GM19397 (cell line): ENCODE measurements at regions not wholly inside any gene's neighbourhood (a gene's known extent, or its start where the extent isn't known, plus 50 kb on each side); places are given as distances from the start of the nearest gene placed in this dataset.

Experiments used
- ATAC-seq: cut with Tn5 transposase; IDR thresholded peaks from one replicate; pipeline ENCODE4 v1.9.1; 2021; ENCODE audit warnings: mild to moderate bottlenecking, moderate library complexity; ENCODE audit not compliant: unreplicated experiment

DNA sequence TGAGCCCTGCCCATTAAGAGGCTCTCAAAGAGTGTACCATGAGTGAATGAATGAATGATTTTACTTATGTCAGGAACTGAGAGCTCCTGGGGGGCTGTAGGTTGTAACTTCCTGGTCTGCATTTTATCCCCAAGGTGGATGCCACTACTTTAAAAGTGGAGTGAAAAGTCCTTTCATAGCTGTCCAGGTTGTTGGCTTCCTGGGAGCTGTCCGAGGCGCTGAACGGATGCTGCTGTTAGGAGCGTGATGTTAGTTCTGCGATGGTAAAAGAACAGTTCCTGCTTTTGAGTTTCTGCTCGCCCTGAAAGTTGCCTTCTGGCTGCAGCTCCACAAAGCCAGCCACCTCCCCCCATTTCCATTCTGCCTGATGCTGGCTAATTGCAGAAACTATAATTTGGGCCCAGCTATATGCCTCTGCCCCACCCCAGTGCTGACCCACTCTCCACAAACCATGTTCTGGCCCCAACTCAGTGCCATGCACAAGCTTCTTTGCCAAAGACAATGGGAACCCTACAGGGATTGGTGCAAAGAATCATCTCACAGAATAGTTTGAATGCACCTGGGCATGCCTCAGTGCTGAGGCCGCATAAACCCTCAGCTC lies 330.9 kb upstream of the CDH4 start:
- ATAC-seq, result no peak

GRCh38 chr20:60926831-60927230 lies 325.2 kb upstream of the CDH4 start:
- ATAC-seq, result no peak

GRCh38 chr20:60928341-60928740 lies 323.7 kb upstream of the CDH4 start:
- no peak for ATAC-seq

DNA sequence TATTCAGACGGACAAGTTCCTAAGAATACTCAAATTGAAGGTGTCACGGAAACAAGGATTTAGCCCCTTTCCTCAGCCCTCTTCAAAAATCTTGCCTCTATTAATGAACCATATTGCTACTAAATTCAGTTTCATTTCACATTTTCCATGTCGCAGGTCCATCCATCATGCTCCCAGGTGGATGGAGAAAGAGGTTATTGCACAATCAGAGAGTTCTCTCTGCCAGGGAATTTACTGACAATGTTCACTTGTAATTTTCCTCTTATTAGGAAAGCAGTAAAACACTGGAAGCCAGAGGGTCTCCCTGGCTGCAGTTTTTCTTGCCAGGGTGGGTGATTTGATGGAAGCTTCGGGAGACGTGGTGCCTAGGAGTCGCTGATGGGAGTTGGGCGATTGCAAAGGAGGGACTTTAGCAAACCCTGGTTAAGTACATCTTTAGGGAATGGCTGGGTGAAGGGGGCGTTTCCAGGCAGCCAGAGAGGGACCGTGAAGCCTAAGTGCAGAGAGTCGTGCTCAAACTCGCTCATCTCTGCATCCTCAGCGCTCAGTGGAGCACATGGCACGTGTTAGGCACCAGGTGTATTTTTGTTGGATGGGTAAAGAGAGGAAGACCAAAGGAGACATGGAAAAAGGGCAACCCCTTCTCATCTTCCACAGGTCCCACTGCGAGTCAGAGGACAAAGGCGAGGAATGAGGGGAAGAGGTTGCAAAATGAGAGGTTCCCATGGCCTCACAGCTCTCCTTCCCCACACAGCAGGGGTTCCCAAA lies 321.9 kb upstream of the CDH4 start:
- ATAC-seq, result no peak

DNA sequence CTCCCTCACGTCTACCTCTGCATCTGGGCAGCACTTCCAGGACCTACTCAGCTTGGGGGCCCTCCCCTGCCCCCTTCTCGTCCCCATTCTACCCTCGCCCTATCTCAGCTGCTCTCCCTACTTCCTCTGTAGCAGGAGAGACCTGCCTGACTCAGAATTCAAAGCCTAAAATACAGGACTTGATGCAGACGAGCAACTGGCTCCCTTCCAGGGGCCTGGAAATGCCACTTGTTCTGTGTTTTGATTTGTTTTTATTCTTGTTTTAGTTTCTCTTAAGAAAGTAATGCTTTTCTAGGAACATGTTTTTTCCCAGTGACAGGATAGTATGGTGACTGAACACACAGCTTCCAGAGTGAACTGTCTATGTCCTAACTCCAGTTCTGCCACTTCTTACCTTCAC lies 320.4 kb upstream of the CDH4 start:
- no peak for ATAC-seq

DNA sequence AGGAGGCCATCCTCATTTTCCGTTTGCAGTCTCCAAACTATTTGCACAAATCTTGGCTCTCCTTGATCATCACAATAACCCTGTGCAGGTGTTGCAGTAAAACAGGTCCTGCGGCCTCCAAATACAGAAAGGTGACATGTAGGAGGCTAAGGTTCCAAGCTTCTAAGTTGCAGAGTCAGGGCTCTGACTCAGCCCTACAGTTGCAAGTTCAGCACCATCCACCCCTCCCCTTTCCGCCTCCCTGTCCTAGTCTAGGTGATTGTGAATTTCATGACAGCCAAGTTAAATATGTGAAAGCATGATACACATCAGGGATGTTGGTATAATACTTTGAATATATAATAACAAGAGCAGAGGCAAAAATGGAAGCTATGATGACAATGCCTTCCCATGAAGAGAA lies 317.3 kb upstream of the CDH4 start:
- no peak for ATAC-seq

- no peak for ATAC-seq
These were observed 316.1 kb upstream of the CDH4 start for GRCh38 chr20:60935971-60936370.

- ATAC-seq, result no peak
These were observed 314.5 kb upstream of the CDH4 start for GRCh38 chr20:60937585-60937984.

GRCh38 chr20:60941379-60941778 lies 310.7 kb upstream of the CDH4 start:
- ATAC-seq, result no peak

- no peak for ATAC-seq
These were observed 304.2 kb upstream of the CDH4 start for GRCh38 chr20:60947819-60948218.

DNA sequence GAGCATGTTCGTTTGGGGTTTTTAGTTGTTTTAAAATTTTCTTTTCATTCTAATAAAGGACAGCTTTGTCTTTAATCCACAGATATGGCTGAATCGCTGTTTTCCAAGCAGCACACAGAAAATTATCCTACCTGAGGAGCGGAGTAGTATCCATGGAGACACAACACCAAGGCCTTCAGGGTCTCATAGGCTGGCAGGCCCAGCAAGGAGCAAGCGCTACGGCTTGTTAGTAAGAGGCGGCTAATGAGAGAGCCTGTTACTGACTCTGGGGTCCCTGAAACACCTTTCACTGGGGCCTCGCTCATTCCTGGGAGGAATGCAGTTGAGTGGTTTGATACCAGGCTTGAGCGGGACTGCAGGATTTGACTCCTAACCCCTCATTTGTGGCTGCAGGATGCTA lies 303.8 kb upstream of the CDH4 start:
- no peak for ATAC-seq

DNA sequence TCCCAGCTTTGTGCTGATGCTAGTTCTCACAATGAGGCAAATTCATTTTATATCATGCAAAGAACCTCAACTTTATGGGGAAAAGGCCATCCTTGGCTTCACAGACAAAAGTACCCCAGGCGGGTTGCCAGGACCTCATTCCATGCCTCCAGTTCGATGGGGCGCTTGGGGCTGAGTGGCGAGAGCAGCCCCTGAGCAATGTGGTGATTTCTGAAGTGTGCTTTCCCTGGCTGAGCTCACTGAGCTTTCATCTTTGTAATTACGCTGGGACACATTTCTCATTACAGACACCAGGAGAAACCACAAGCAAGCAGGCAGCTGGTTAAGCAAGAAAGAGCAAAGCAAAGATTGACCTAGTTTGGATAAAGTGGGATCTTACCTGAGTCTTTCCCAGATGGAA lies 301.5 kb upstream of the CDH4 start:
- no peak for ATAC-seq

- no peak for ATAC-seq
These were observed 301.1 kb upstream of the CDH4 start for GRCh38 chr20:60950974-60951373.

DNA sequence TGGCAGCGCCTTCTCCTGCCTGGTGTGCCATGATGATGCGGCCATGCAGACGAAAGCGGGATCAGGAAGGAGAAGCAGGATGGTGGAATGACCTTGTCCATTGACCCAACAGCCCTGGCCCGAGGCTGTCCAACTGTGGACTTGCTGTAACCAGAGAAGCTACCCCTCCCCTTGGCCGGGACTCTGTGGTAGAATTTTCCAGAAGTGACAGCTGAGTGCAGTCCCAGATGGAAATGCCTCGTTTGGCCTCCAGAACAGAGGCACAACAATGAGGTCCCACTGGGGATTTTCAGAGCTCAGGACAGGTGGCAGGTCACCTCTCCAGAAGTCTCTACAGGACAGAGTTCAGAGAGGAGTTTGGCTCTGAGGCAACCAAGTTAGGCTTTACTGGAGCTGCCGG lies 299.2 kb upstream of the CDH4 start:
- no peak for ATAC-seq

DNA sequence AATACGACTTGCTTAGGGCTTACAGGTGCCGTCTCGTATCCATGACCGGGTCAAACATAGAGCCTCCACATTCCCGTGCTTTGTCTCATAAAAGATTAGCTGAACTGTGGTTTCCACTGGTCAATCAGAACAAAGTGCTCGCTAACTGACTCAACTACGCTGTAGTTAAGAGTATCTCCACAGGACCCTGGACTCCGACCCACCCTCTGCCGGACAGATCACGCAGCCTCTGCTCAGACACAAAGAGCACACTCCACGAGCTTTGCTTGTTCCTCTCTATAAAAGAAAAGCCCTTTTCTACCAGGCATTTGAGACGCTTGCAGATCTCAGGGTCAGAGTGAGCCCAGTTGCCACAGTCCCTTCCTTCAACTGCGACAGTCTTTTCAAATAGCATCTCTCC lies 298.7 kb upstream of the CDH4 start:
- no peak for ATAC-seq

GRCh38 chr20:60955706-60956105 lies 296.4 kb upstream of the CDH4 start:
- ATAC-seq, result no peak

GRCh38 chr20:60956194-60956593 lies 295.9 kb upstream of the CDH4 start:
- ATAC-seq, result no peak

GRCh38 chr20:60957621-60958020 lies 294.4 kb upstream of the CDH4 start:
- ATAC-seq, result no peak

DNA sequence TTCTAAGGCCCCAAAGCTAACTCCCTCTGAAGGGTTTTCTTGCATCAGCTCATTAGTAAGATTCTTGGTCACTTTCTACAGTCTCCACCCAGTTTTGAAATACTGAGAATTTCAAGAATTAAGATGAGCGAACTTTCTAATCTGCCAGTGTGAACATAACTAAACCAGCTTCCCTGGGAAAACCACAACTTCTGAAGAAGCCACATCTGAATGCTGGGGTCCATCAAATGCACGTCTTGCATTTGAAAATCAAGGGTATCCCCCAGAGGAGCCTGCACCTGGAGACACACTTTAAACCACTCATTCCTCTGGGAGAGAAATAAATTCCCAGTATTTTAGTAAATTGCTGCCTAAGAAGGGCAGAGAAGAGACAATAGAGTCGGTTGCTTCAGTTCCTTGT lies 292.1 kb upstream of the CDH4 start:
- ATAC-seq, result no peak

DNA sequence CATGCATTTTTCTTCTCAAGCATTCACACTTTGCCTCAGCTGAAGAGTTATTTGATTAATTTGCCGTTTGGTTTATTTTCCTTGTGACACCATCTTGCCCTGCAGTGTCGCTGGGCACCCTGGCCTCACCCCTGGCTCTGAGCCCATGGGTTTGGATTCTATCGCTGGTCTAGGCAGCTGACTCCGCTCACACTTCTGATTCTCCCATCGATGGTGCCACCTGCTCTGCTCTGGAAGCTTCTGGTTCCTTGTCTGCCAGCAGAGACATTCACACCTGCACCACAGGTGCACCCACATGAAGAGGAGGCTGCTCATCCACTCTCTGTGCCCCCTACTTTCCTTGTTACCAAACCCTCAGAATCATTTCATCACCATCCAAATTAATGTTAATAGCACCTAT lies 291.6 kb upstream of the CDH4 start:
- no peak for ATAC-seq

- no peak for ATAC-seq
These were observed 290.5 kb upstream of the CDH4 start for GRCh38 chr20:60961551-60961950.

GRCh38 chr20:60962367-60963045 lies 289.6 kb upstream of the CDH4 start:
- ATAC-seq, result no peak
